ENCODE measurements at regions not wholly inside any gene's neighbourhood (a gene's known extent, or its start where the extent isn't known, plus 50 kb on each side); places are given as distances from the start of the nearest gene placed in this dataset.
A peak's percentile ranks its signal among the peaks of the same experiment; 100 is the strongest.

GRCh38 chr20:60966766-60967165, 285.3 kb upstream of the CDH4 start:
- Histone ChIP-seq H3K36me3 (replicated peaks; ENCODE audit: control insufficient read depth, insufficient read depth, low read length) (no peaks in the 10 kb centered on the region; the same call in 1 of the 2 replicates), H3K27me3 (ENCODE audit: control insufficient read depth, insufficient read depth, low read length) (peaks cover 2% of the 10 kb centered on the region), H3K4me3 (ENCODE audit: insufficient read depth, low read depth, low read length) (no peak overlapping the region)
- DNase-seq, result no peak

GRCh38 chr20:60967431-60968316, 284.4 kb upstream of the CDH4 start:
- Histone ChIP-seq H3K36me3 (replicated peaks; ENCODE audit: control insufficient read depth, insufficient read depth, low read length) (no peaks in the 10 kb centered on the region), H3K27me3 (ENCODE audit: control insufficient read depth, insufficient read depth, low read length) (peaks cover 2% of the 10 kb centered on the region), H3K4me3 (ENCODE audit: insufficient read depth, low read depth, low read length) (no peak overlapping the region)
- DNase-seq, result no peak

- DNase-seq, result no peak
- Histone ChIP-seq H3K4me3 (ENCODE audit: insufficient read depth, low read depth, low read length) (no peak overlapping the region), H3K36me3 (replicated peaks; ENCODE audit: control insufficient read depth, insufficient read depth, low read length) (no peaks in the 10 kb centered on the region), H3K27me3 (ENCODE audit: control insufficient read depth, insufficient read depth, low read length) (peaks cover 2% of the 10 kb centered on the region)
Observed at GRCh38 chr20:60968853-60969720, 283.0 kb upstream of the CDH4 start.

GRCh38 chr20:60970601-60971000, 281.5 kb upstream of the CDH4 start:
- no peak for DNase-seq
- Histone ChIP-seq H3K36me3 (replicated peaks; ENCODE audit: control insufficient read depth, insufficient read depth, low read length) (no peaks in the 10 kb centered on the region), H3K27me3 (ENCODE audit: control insufficient read depth, insufficient read depth, low read length) (peaks cover 2% of the 10 kb centered on the region), H3K4me3 (ENCODE audit: insufficient read depth, low read depth, low read length) (no peak overlapping the region)

- no peak for DNase-seq
- peaks cover 2% of the 10 kb centered on the region for H3K27me3 ChIP-seq (ENCODE audit: control insufficient read depth, insufficient read depth, low read length)
- no peaks in the 10 kb centered on the region for H3K36me3 ChIP-seq (replicated peaks; ENCODE audit: control insufficient read depth, insufficient read depth, low read length)
- H3K4me3 ChIP-seq (ENCODE audit: insufficient read depth, low read depth, low read length), result no peak overlapping the region
Observed at GRCh38 chr20:60974022-60974421, 278.0 kb upstream of the CDH4 start.

- Histone ChIP-seq H3K4me3 (ENCODE audit: insufficient read depth, low read depth, low read length) (no peak overlapping the region), H3K36me3 (replicated peaks; ENCODE audit: control insufficient read depth, insufficient read depth, low read length) (no peaks in the 10 kb centered on the region), H3K27me3 (ENCODE audit: control insufficient read depth, insufficient read depth, low read length) (peaks cover 2% of the 10 kb centered on the region)
- no peak for DNase-seq
Observed at GRCh38 chr20:60974441-60974945, 277.6 kb upstream of the CDH4 start.

- Histone ChIP-seq H3K36me3 (replicated peaks; ENCODE audit: control insufficient read depth, insufficient read depth, low read length) (no peaks in the 10 kb centered on the region), H3K27me3 (ENCODE audit: control insufficient read depth, insufficient read depth, low read length) (no peaks in the 10 kb centered on the region; the same call in 1 of the 2 replicates), H3K4me3 (ENCODE audit: insufficient read depth, low read depth, low read length) (no peak overlapping the region)
- DNase-seq, result no peak
Observed at GRCh38 chr20:60976139-60976538, 275.9 kb upstream of the CDH4 start.

GRCh38 chr20:60976913-60977312, 275.1 kb upstream of the CDH4 start:
- Histone ChIP-seq H3K4me3 (ENCODE audit: insufficient read depth, low read depth, low read length) (no peak overlapping the region), H3K27me3 (ENCODE audit: control insufficient read depth, insufficient read depth, low read length) (no peaks in the 10 kb centered on the region), H3K36me3 (replicated peaks; ENCODE audit: control insufficient read depth, insufficient read depth, low read length) (no peaks in the 10 kb centered on the region)
- DNase-seq, result peak; percentile 49

GRCh38 chr20:60977901-60978300, 274.2 kb upstream of the CDH4 start:
- H3K27me3 ChIP-seq (ENCODE audit: control insufficient read depth, insufficient read depth, low read length), result no peaks in the 10 kb centered on the region
- DNase-seq, result no peak
- H3K4me3 ChIP-seq (ENCODE audit: insufficient read depth, low read depth, low read length), result no peak overlapping the region
- no peaks in the 10 kb centered on the region for H3K36me3 ChIP-seq (replicated peaks; ENCODE audit: control insufficient read depth, insufficient read depth, low read length)

GRCh38 chr20:60984666-60985065, 267.4 kb upstream of the CDH4 start:
- Histone ChIP-seq H3K36me3 (replicated peaks; ENCODE audit: control insufficient read depth, insufficient read depth, low read length) (no peaks in the 10 kb centered on the region), H3K4me3 (ENCODE audit: insufficient read depth, low read depth, low read length) (no peak overlapping the region), H3K27me3 (ENCODE audit: control insufficient read depth, insufficient read depth, low read length) (peaks cover 3% of the 10 kb centered on the region; the same call in 1 of the 2 replicates)
- no peak for DNase-seq

GRCh38 chr20:60986506-60987156, 265.4 kb upstream of the CDH4 start:
- no peak overlapping the region for H3K4me3 ChIP-seq (ENCODE audit: insufficient read depth, low read depth, low read length)
- no peaks in the 10 kb centered on the region for H3K36me3 ChIP-seq (replicated peaks; ENCODE audit: control insufficient read depth, insufficient read depth, low read length)
- peaks cover 3% of the 10 kb centered on the region; the same call in 1 of the 2 replicates for H3K27me3 ChIP-seq (ENCODE audit: control insufficient read depth, insufficient read depth, low read length)
- no peak for DNase-seq

GRCh38 chr20:60990061-60990460, 262.0 kb upstream of the CDH4 start:
- no peaks in the 10 kb centered on the region for H3K36me3 ChIP-seq (replicated peaks; ENCODE audit: control insufficient read depth, insufficient read depth, low read length)
- DNase-seq, result no peak
- H3K27me3 ChIP-seq (ENCODE audit: control insufficient read depth, insufficient read depth, low read length), result peaks cover 2% of the 10 kb centered on the region; the same call in 1 of the 2 replicates
- no peak overlapping the region for H3K4me3 ChIP-seq (ENCODE audit: insufficient read depth, low read depth, low read length)

GRCh38 chr20:60990643-60991042, 261.4 kb upstream of the CDH4 start:
- DNase-seq, result no peak
- no peaks in the 10 kb centered on the region for H3K36me3 ChIP-seq (replicated peaks; ENCODE audit: control insufficient read depth, insufficient read depth, low read length)
- peaks cover 1% of the 10 kb centered on the region; the same call in 1 of the 2 replicates for H3K27me3 ChIP-seq (ENCODE audit: control insufficient read depth, insufficient read depth, low read length)
- H3K4me3 ChIP-seq (ENCODE audit: insufficient read depth, low read depth, low read length), result no peak overlapping the region

- H3K36me3 ChIP-seq (replicated peaks; ENCODE audit: control insufficient read depth, insufficient read depth, low read length), result no peaks in the 10 kb centered on the region
- peak; percentile 44 for DNase-seq
- H3K27me3 ChIP-seq (ENCODE audit: control insufficient read depth, insufficient read depth, low read length), result peaks cover 5% of the 10 kb centered on the region; the same call in 1 of the 2 replicates
- no peak overlapping the region for H3K4me3 ChIP-seq (ENCODE audit: insufficient read depth, low read depth, low read length)
Observed at GRCh38 chr20:60993433-60994044, 258.5 kb upstream of the CDH4 start.

Measured in H7 (cell line).